ENCODE measurements at regions not wholly inside any gene's neighbourhood (a gene's known extent, or its start where the extent isn't known, plus 50 kb on each side); places are given as distances from the start of the nearest gene placed in this dataset.

DNA sequence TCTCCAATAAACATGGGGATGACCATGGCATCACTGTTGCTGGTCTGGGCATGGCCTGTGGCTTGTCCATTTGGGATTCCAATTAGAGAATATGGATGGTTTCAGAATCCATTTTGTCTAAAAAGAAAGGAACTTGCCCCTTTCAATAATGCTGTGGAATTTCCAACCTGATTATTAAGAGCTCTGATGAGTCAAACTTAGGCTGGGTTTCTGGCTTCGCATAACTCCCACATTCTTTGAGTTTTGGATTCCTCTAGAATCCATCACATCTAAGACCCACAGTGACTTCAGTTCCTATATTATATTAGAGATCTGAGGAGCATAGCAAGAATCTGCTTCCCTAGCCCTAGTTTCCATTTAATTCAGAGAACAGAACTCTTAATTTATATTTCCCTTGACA is 531.5 kb downstream of the TNS1 start:
- H3K4me3 Mint-ChIP-seq, result no peak overlapping the region
- H3K27me3 Mint-ChIP-seq (ENCODE audit: low read depth in 3 of 3), result peaks cover 0 to 7% (median 0%) of the 10 kb centered on the region in 3 donors
- H3K27ac Mint-ChIP-seq, result no peak overlapping the region
- Histone ChIP-seq H4K20me1 (ENCODE audit: insufficient read depth, low read length) (no peaks in the 10 kb centered on the region), H3K27me3 (ENCODE audit: control insufficient read depth in 2 of 2, insufficient read depth in 2 of 2, low read length in 2 of 2) (no peaks in the 10 kb centered on the region), H3K79me2 (ENCODE audit: insufficient read depth, low read length) (no peaks in the 10 kb centered on the region), H3K9me3 (replicated peaks in 1 of 2; ENCODE audit: control insufficient read depth in 1 of 2, insufficient read depth in 1 of 2, low read length in 2 of 2) (no peaks in the 10 kb centered on the region), H3K4me2 (replicated peaks; ENCODE audit: extremely low read depth, low read length, poor library complexity, severe bottlenecking) (no peak overlapping the region), H3K4me1 (ENCODE audit: control insufficient read depth in 1 of 2, insufficient read depth in 2 of 2, low read length in 2 of 2) (no peaks in the 10 kb centered on the region), H3K9ac (ENCODE audit: insufficient read depth, low read length, poor library complexity, severe bottlenecking) (no peak overlapping the region), H3K4me3 (replicated peaks in 1 of 3; ENCODE audit: low read depth in 2 of 3, low read length in 3 of 3) (no peak overlapping the region), H3K27ac (ENCODE audit: low read depth in 1 of 2, low read length in 2 of 2) (no peak overlapping the region), H3K36me3 (replicated peaks in 1 of 2; ENCODE audit: control insufficient read depth in 1 of 2, insufficient read depth in 2 of 2, low read length in 2 of 2) (no peaks in the 10 kb centered on the region), H2AFZ (ENCODE audit: insufficient read depth, low read depth, low read length, poor library complexity, severe bottlenecking) (no peak overlapping the region)
- no peaks in the 10 kb centered on the region for H3K4me1 Mint-ChIP-seq
- DNase-seq, result no peak
- TF ChIP-seq, protein P1, sequence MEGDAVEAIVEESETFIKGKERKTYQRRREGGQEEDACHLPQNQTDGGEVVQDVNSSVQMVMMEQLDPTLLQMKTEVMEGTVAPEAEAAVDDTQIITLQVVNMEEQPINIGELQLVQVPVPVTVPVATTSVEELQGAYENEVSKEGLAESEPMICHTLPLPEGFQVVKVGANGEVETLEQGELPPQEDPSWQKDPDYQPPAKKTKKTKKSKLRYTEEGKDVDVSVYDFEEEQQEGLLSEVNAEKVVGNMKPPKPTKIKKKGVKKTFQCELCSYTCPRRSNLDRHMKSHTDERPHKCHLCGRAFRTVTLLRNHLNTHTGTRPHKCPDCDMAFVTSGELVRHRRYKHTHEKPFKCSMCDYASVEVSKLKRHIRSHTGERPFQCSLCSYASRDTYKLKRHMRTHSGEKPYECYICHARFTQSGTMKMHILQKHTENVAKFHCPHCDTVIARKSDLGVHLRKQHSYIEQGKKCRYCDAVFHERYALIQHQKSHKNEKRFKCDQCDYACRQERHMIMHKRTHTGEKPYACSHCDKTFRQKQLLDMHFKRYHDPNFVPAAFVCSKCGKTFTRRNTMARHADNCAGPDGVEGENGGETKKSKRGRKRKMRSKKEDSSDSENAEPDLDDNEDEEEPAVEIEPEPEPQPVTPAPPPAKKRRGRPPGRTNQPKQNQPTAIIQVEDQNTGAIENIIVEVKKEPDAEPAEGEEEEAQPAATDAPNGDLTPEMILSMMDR (IDR thresholded peaks at IDR 0.05), result no peak
- H3K36me3 Mint-ChIP-seq, result no peaks in the 10 kb centered on the region
- WGBS (ENCODE audit: insufficient coverage), result no CpG with 5 or more reads among the region's 1 CpG
- peaks cover 0 to 2% (median 0%) of the 10 kb centered on the region in 7 donors for H3K9me3 Mint-ChIP-seq
- intact Hi-C loops (cut with micrococcal nuclease), result no loop called here

DNA sequence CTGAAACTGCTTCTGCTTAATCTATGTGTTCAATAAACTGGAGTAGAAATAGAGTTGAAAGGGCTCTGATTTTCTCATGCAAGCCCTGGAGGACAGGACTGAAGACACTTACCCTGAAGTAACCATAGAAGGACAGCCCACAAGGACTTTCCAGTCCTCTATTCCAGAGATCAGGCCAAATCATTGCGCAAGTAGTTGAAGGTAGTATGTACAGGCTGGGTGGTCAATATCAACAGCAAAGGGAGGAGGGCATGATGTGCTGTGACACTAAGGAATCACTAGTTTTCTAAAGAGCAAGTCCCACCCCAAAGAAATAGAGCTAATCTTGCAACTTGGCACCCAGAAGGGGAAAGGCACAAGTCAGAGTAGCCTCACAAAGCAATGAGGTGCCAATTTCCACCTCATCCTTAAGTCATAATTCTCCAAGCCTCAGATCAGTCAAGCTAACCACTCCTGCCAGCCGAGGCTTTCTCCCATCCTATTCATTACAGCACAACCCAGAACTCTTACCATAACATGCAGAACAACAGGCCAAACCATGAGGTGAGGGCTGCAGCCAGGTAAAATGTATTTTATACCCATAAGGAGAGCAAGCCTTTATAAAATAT is 533.5 kb downstream of the TNS1 start:
- 86% methylated on average over 1 of the region's 2 CpGs for WGBS (ENCODE audit: insufficient coverage)
- Histone ChIP-seq H3K4me3 (replicated peaks in 1 of 3; ENCODE audit: low read depth in 2 of 3, low read length in 3 of 3) (no peak overlapping the region), H3K27ac (ENCODE audit: low read depth in 1 of 2, low read length in 2 of 2) (no peak overlapping the region), H4K20me1 (ENCODE audit: insufficient read depth, low read length) (no peaks in the 10 kb centered on the region), H3K79me2 (ENCODE audit: insufficient read depth, low read length) (no peaks in the 10 kb centered on the region), H3K9me3 (replicated peaks in 1 of 2; ENCODE audit: control insufficient read depth in 1 of 2, insufficient read depth in 1 of 2, low read length in 2 of 2) (no peaks in the 10 kb centered on the region), H2AFZ (ENCODE audit: insufficient read depth, low read depth, low read length, poor library complexity, severe bottlenecking) (no peak overlapping the region), H3K9ac (ENCODE audit: insufficient read depth, low read length, poor library complexity, severe bottlenecking) (no peak overlapping the region), H3K36me3 (replicated peaks in 1 of 2; ENCODE audit: control insufficient read depth in 1 of 2, insufficient read depth in 2 of 2, low read length in 2 of 2) (no peaks in the 10 kb centered on the region), H3K27me3 (ENCODE audit: control insufficient read depth in 2 of 2, insufficient read depth in 2 of 2, low read length in 2 of 2) (no peaks in the 10 kb centered on the region), H3K4me2 (replicated peaks; ENCODE audit: extremely low read depth, low read length, poor library complexity, severe bottlenecking) (no peak overlapping the region), H3K4me1 (ENCODE audit: control insufficient read depth in 1 of 2, insufficient read depth in 2 of 2, low read length in 2 of 2) (no peaks in the 10 kb centered on the region)
- no peak overlapping the region for H3K4me3 Mint-ChIP-seq
- TF ChIP-seq, protein P1 (IDR thresholded peaks at IDR 0.05), result no peak
- H3K4me1 Mint-ChIP-seq, result no peaks in the 10 kb centered on the region
- H3K9me3 Mint-ChIP-seq, result peaks cover 0 to 2% (median 0%) of the 10 kb centered on the region in 7 donors
- H3K36me3 Mint-ChIP-seq, result no peaks in the 10 kb centered on the region
- peaks cover 0 to 7% (median 3%) of the 10 kb centered on the region in 3 donors for H3K27me3 Mint-ChIP-seq (ENCODE audit: low read depth in 3 of 3)
- no peak overlapping the region for H3K27ac Mint-ChIP-seq
- intact Hi-C loops (cut with micrococcal nuclease), result no loop called here
- no peak for DNase-seq

Measured in CD14-positive monocyte (primary cell).